HG02763 (cell line): ENCODE measurements at regions not wholly inside any gene's neighbourhood (a gene's known extent, or its start where the extent isn't known, plus 50 kb on each side); places are given as distances from the start of the nearest gene placed in this dataset.

Experiments used
- ATAC-seq: cut with Tn5 transposase; IDR thresholded peaks from one replicate; pipeline ENCODE4 v1.9.1; 2021; ENCODE audit warnings: mild to moderate bottlenecking, moderate library complexity; ENCODE audit not compliant: unreplicated experiment

DNA sequence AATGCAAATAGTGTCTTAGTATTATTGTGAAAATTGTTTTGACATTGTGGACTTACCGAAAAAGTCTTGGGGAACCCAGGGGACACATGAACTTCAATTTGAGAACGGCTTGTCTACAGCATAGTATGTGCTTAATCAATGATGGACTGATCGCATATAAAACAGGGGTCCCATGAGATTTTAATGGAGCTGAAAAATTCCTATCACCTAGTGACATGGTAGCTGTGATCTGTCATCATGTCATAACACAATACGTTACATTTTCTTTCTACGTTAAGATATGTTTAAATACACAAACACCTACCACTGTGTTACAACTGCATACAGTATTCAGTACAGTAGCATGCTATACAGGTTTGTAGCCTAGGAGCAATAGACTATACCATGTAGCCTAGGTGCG is 153.3 kb upstream of the FOXD3 start:
- ATAC-seq = no peak

DNA sequence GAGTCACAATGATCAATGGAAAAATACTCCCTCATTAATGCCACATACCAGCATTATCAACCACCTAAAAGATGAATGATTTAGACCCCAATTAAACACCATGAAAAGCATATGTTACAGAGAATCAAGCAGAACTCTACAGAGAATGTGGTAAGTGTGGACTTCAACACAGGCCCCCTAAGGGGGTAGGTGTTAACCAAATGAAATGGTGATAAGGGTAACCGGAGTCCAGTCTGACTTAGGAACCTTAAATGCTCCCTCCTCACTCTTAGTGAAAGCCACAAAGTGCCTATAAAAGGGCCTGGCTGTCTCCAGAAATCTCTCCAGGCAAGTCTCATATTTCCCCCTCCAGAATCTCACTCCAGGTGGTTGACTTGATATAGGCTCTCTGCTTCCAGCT is 149.2 kb upstream of the FOXD3 start:
- ATAC-seq = no peak

DNA sequence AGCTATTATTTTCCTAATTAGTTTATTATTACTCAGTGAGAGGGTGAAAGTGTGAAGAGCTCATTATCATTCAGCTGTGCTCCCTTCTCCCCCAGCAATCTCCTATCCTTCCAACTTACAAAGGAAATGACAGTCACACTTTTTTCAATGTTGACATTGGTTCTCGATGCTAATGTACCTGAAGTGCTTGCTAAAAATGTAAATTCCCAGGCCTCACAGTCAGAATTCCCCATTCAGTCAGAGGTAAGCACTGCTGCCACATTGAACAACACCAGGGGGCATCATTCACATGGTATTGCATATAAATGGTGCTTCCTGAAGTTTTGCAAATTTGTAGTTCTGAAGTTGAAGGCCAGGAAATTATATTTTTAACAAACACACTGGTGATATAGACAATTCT is 132.7 kb upstream of the FOXD3 start:
- ATAC-seq = no peak

DNA sequence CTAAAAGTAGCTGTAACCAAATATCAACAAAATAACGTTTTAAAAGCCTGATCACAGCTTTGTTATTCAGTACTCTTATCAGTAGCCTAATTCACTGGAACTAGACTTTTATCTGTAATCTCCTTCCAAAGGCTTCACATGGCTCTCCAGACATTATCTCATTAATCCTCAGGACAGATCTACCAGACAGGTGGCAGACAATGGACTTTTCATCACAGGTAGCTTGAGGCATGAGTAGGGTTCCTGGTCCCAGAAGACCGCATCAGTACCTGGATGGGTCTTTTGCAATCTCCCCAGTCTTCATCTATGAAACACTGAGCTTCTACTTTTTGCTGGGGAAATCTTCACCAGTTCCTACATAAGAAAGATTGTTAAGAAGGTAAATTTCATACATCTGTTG is 132.2 kb upstream of the FOXD3 start:
- no peak for ATAC-seq

DNA sequence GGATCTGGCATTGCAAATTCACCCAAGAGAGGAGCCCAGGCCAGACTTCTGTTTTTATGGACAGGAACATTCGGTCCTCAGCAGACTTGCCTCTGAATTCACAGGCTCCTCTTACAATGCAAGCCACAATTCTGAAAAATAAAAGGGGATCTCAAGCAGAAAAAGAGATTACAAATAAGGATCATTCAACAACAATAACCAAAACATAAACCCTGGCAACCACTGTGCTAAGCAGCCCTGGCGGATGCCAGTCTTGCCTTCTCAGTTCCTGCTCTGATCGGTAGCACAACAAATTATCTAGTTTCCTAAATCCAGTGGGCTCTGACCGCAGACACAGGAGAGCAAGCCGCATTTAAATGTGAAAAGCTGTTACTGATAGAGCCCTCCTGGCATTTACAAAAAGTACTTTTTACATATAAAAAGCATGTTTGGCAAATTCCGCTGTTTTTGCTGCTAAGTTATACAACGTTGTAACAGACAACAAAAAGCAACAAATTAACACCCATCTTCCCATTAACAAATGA is 123.4 kb upstream of the FOXD3 start:
- no peak for ATAC-seq

DNA sequence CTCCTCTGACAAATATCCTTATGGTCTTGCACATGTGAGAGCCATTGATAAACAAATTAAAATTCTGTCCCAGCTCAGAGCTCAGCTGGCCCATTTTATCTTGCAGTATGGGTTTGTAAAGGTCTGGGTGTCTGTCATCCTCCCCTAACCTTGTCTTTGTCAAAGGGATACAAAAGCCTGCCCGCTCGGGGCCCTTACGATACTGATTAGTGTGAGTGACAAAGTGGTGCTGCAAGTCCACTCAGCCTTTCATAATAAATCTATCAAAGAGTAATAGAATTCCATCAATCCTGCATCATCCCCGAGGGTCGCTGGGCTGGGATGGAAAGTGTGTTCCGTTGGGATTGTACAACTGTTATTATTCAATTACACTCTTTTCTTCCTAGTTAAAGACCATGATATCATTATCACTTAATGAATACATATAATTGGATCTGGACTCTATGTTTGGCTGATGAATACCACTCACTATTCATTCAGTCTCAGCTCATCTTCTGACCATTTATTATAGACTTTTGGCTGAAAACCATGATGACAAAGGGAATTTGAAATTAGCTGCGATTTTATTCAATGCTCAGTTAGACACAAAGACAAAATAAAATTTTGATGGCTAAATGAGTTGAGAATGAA is 122.5 kb upstream of the FOXD3 start:
- ATAC-seq = no peak

DNA sequence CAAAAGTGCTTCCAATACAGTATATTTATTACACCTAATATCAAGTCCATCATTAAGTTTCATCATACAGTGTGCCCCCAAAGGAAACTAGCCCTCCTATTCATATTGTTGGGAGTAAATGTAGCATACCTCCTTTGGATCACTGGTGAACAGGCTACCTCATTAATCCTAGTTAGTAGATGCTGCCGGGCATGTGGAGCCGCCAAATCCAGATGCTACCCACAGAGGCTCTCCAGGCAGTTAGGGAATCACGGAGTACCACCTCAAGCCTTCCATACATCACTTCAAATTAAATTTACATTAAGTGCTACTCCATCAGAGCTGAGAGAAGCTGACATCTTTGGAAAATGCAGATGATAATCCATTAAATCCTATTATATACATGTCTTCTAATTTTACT is 121.7 kb upstream of the FOXD3 start:
- ATAC-seq = no peak

DNA sequence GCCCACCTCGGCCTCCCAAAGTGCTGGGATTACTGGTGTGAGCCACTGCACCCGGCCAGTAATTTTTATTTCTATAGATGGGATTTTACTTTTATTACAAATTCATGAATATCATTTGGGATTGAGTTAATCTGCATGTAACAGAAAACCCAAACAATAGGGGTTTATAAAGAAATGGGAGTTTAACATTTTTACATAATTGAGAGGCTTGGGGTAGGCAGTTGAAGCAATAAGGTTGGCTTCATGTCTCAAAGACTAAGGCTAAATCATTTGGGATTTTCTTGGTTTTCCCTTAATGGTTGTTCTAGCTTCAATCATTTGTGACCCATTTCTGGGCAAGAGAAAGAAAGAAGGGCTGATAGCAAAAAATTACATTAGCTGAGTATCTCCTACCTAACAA is 118.7 kb upstream of the FOXD3 start:
- ATAC-seq = no peak

DNA sequence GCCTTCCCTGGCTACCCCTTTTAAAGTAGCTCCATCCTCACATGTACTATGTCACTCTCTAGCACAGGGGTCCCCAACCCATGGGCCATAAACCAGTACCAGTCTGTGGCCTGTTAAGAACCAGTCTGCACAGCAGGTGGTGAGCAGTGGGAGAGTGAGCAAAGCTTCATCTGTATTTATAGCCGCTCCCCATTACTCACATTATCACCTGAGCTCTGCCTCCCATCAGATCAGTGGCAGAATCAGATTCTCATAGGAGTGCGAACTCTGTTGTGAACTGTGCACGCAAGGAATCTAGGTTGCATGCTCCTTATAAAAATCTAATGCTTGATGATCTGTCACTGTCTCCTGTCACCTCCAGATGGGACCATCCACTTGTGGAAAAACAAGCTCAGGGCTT is 116.6 kb upstream of the FOXD3 start:
- no peak for ATAC-seq

DNA sequence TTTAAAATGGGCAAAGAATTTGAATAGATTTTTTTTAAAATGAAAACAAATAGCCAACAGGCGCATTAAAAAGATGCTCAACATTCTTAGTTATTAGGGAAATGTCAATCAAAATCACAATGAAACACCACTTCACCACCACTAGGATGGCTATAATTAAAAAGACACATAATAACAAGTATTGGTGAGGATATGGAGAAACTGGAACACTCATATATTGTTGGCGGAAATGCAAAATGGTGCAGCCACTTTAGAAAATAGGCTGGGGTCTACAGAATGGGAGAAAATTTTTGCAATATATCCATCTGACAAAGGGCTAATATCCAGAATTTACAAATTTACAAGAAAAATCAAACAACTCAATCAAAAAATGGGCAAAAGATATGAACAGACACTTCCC is 107.8 kb upstream of the FOXD3 start:
- ATAC-seq = no peak

DNA sequence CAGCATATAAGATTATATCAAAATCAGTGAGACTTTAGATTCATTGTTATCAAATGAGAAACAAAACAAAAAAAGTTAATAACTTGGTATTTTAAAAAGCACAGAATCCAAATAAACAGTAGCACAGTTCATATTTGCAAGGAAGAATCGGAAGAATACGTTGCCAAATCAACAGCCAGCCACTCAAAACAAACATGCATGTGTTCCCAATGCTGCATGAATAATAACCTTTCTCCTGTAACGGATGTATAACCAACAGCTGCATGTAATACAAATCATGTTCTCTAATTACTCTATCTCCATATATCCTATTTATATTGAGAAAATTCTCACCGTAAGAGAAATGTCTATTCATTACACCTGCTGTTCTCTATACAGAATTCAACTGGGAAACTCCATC is 98.9 kb upstream of the FOXD3 start:
- no peak for ATAC-seq

DNA sequence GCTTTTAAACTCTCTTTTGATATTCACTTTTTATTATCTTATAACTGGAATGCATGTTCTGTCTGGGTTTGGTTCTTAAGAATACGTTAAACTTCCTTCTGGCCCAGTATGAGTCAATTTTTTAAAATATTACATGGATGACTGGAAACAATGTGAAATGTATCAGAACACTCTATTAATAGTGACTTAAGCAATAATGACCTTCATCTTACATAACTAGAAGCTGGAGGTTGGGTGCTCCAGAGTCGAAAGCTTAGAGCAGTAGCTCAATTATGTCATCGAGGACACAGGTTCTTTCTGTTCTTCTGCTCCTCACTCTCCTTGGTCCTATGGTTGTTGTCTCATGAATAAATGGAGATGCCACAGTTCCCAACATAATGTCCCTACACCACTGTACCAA is 91.6 kb upstream of the FOXD3 start:
- no peak for ATAC-seq

DNA sequence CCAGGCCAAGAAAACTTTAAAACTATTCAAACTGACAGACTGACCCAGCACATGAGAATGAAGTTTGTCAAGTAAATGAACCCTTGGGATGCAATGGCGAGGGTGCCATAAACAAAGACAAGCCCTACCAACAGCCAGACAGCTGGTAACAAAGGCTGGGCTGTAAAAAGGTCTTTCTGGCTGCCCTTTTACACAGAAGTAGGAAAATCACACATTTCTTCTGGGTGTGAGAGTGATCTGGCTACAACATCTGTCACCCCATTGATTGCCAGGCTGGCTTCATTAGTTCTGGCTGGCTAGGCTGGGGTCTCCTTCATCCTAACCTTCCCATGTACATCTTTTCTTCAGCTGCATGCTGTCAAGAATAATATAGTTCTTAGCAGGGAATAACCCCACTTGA is 83.6 kb upstream of the FOXD3 start:
- ATAC-seq = no peak

DNA sequence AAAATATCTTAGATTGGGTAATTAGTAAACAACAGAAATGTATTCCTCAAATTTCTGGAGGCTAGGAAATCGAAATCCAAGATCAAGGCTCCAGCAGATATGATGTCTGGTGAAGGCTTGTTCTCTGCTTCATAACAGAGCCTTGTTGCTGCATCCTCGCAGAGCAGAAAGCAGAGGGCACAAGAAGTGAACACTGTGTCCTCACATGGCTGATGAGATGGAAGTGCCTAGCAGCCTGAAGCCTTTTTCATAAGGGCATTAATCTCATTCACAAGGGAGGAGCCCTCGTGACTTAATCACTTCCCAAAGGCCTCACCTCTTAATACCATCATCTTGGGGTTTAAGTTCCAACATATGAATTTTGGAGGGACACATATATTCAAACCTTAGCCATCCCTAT is 77.2 kb upstream of the FOXD3 start:
- no peak for ATAC-seq

DNA sequence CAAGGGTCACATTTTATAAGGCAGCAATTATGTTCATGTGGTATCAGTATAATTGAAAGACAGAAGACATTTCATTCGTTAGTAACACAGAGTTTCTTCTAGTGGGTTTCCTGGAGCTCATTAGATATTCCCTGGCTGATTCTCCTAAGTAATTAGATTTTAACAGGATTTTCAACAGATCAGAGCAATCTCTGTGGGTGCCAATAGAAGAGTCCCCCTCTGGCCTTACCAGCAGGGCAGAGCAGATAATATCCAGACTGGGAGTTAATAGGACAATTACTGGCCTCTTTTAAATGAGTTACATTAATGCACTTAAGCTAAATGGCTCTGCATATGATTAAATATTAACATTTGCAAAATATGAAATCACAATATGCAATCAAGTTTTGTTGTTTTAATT is 74.2 kb upstream of the FOXD3 start:
- ATAC-seq = no peak

DNA sequence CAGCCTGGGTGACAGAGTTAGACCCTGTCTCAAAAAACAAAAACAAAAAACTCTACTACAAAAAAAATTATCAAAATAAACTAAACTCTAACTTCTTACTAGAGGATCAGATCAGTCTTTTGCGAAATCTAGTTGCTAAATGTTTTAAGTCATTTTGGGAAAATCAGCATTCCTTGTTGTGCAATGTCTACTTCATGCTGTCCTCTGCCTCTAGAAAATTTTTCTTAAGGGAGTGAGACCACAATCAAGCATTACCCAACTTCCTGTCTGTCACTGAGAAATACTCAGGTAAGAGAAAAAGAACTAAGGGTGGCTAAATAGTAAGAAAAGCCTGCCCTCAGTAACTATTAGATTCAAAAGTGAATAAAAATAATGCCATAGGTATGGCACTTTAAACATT is 67.2 kb upstream of the FOXD3 start:
- no peak for ATAC-seq

DNA sequence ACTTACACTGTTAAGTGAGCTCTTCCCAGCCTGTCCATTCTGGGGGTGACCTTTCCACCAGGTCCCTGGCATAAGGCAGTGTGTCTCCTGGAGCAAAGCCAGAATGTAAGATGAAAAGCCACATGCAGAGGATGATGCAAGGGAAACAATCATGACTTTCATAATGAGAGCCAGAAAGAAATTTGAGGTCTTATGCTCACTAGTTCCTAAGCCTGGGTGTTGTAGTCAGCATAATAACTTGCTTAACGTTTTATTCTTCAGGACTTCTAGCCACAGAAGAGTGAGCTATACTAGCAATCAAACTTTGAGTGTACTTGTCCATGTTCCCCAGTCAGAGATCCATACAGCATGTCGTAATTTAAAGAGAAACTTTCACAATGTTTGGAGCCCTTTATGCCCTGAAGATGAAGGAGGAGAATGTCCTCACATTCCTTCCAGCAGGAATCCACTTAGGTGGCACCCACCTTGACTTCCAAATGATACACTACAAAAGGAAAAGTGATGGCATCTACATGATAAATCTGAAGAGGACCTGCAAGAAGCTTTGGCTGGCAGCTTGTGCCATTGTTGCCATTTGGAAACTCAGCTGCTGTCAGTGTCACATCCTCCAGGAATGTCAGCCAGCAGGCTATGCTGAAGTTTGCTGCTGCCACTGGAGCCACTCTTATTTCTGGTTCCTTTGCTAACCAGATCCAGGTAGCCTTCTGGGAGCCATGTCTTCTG is 60.5 kb upstream of the FOXD3 start:
- no peak for ATAC-seq

DNA sequence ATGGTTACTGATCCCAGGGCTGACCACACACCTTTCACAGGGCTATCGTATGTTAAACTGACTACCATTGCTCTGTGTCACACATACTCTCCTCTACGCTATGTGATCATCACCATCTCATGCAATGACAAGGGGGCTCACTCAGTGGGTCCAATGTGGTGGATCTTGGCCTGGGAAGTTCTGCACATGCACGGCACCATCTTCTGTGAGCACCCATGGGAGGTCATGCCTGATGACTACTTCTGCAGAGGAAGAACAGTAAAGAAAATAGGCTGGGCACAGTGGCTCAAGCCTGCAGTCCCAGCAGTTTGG is 60.0 kb upstream of the FOXD3 start:
- ATAC-seq = no peak

DNA sequence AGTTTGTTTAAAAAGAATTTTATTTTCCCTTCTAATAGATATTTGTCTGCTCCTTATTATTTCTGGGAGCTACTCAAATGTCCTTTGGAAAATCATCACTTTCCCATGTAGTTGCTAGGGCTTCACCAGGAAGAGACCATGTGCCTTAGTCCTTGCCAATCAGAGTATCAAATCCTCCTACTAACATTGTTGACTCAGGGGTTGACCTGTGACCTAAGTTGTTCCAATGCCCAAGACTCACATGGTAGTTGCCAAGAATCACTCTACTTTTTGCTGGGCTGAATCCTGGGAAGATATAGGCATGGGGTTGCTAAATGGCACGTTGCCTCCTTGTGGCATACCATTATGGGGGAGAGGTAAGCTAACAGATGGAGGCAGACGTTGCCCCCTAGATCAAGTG is 58.2 kb upstream of the FOXD3 start:
- ATAC-seq = no peak

DNA sequence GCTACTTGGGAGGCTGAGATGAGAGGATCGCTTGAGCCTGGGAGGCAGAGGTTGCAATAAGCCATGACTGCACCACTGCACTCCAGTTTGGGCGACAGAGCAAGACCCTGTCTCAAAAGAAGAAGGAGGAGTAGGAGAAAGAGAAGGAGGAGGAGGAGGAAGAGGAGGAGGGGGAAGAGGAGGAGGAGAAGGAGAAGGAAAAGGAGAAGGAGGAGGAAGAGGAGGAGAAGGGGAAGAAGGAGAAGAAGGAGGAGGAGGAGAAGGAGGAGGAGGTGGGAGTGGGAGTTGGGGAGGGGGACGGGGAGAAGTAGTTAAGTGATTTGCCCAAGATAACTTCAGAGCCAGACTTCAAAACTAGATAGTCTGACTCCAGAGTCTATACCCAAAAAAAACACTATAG is 55.5 kb upstream of the FOXD3 start:
- no peak for ATAC-seq

DNA sequence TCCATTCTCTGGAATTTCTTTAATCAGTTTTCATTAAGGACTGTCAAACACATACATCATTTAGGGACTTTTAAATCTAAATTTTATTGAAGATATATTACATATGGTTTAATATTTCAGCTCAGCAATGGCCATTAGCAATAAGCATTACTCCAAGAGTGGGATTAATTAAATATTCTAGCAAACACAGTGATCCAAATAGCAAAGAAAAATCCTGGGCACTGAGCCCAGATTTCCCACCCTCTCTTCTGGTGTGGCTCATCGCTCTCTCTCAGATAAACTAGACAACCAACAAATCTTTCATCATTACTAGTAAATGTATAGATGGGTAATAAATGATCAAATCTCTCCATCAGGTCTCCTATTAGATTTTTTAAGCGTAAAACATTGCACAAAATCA is 53.5 kb upstream of the FOXD3 start:
- no peak for ATAC-seq

DNA sequence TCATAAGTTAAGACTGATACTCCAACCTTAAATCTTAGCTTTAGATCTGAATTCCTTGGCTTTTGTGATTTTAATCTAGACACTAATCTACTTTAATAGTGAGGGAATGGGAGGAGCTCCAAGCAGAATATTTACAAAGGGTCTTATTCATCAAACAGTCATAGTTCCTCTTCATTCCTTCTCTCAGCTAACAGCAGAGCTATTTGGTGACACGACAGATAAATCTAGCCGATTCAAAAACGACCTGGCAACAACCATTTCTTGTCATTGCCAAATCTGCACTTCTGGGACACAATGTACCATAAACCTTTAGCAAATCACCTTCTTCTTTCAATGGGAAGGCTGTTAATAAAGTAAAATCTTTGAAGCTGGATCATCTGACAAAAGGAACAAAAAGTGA is 52.8 kb upstream of the FOXD3 start:
- no peak for ATAC-seq
